ENCODE measurements at regions not wholly inside any gene's neighbourhood (a gene's known extent, or its start where the extent isn't known, plus 50 kb on each side); places are given as distances from the start of the nearest gene placed in this dataset.
"Not testable (repeated sequence)": the region's sequence is repeated elsewhere in the genome, so short reads cannot be mapped to it uniquely, and the experiment has no call there.

GRCh38 chr10:107952649-107953556, 788.4 kb upstream of the SORCS1 start:
- ChIA-PET CTCF (no interaction called here), POLR2A (no interaction called here)
- TF ChIP-seq CTCF (IDR thresholded peaks at IDR 0.05; ENCODE audit: control extremely low read depth, extremely low read depth, low read depth, missing control alignments): no peak
- DNase-seq (ENCODE audit: extremely low spot score): no peak

- CTCF ChIA-PET: interaction anchor here (1.3 kb wide), 1 partner anchor 19 kb away, joined by 3 read pairs; no protein-coding TSS in a partner anchor
- POLR2A ChIA-PET; DNase-seq (ENCODE audit: extremely low spot score): not testable (repeated sequence)
These were observed 786.0 kb upstream of the SORCS1 start for GRCh38 chr10:107950411-107951062.

- CTCF ChIA-PET: no interaction called here
- no peak for TF ChIP-seq CTCF (IDR thresholded peaks at IDR 0.05; ENCODE audit: control extremely low read depth, extremely low read depth, low read depth, missing control alignments)
- POLR2A ChIA-PET: no interaction called here
- DNase-seq (ENCODE audit: extremely low spot score): no peak
These were observed 778.3 kb upstream of the SORCS1 start for GRCh38 chr10:107942826-107943225.

- CTCF ChIA-PET: no interaction called here
- no peak for DNase-seq (ENCODE audit: extremely low spot score)
- TF ChIP-seq CTCF (IDR thresholded peaks at IDR 0.05; ENCODE audit: control extremely low read depth, extremely low read depth, low read depth, missing control alignments): no peak
- POLR2A ChIA-PET: no interaction called here
These were observed 768.6 kb upstream of the SORCS1 start for GRCh38 chr10:107933076-107933475.

GRCh38 chr10:107931808-107932207, 767.3 kb upstream of the SORCS1 start:
- POLR2A ChIA-PET: interaction anchor here (0.6 kb wide), 1 partner anchor 273 kb away, joined by 3 read pairs; no protein-coding TSS in a partner anchor
- no peak for TF ChIP-seq CTCF (IDR thresholded peaks at IDR 0.05; ENCODE audit: control extremely low read depth, extremely low read depth, low read depth, missing control alignments)
- DNase-seq (ENCODE audit: extremely low spot score): no peak
- CTCF ChIA-PET: interaction anchor here (1.0 kb wide), 1 partner anchor 20 kb away, joined by 3 read pairs; no protein-coding TSS in a partner anchor

GRCh38 chr10:107930037-107930436, 765.5 kb upstream of the SORCS1 start:
- CTCF ChIA-PET: interaction anchor here (1.6 kb wide), 1 partner anchor 14 kb away, joined by 4 read pairs; no protein-coding TSS in a partner anchor
- POLR2A ChIA-PET: no interaction called here
- DNase-seq (ENCODE audit: extremely low spot score): no peak
- no peak for TF ChIP-seq CTCF (IDR thresholded peaks at IDR 0.05; ENCODE audit: control extremely low read depth, extremely low read depth, low read depth, missing control alignments)

GRCh38 chr10:107924458-107924857, 760.0 kb upstream of the SORCS1 start:
- POLR2A ChIA-PET: no interaction called here
- DNase-seq (ENCODE audit: extremely low spot score): no peak
- TF ChIP-seq CTCF (IDR thresholded peaks at IDR 0.05; ENCODE audit: control extremely low read depth, extremely low read depth, low read depth, missing control alignments): no peak
- CTCF ChIA-PET: interaction anchor here (1.2 kb wide), 1 partner anchor 13 kb away, joined by 4 read pairs; no protein-coding TSS in a partner anchor

All from GM10248 (cell line).